GM21515 (cell line): ENCODE measurements at regions not wholly inside any gene's neighbourhood (a gene's known extent, or its start where the extent isn't known, plus 50 kb on each side); places are given as distances from the start of the nearest gene placed in this dataset.
A peak's percentile ranks its signal among the peaks of the same experiment; 100 is the strongest.
"Not testable (repeated sequence)": the region's sequence is repeated elsewhere in the genome, so short reads cannot be mapped to it uniquely, and the experiment has no call there.

Source experiments
- ATAC-seq: cut with Tn5 transposase; IDR thresholded peaks from one replicate; pipeline ENCODE4 v1.9.1; 2021; ENCODE audit not compliant: unreplicated experiment

GRCh38 chr7:101679653-101680173 is 50.6 kb upstream of the MYL10 start:
- ATAC-seq, result not testable (repeated sequence)

- no peak for ATAC-seq
Observed at GRCh38 chr7:101680406-101681145, 51.5 kb upstream of the MYL10 start.

- ATAC-seq, result no peak
Observed at GRCh38 chr7:101681170-101682007, 52.3 kb upstream of the MYL10 start.

- ATAC-seq, result no peak
Observed at GRCh38 chr7:101684983-101685330, 55.9 kb upstream of the MYL10 start.

DNA sequence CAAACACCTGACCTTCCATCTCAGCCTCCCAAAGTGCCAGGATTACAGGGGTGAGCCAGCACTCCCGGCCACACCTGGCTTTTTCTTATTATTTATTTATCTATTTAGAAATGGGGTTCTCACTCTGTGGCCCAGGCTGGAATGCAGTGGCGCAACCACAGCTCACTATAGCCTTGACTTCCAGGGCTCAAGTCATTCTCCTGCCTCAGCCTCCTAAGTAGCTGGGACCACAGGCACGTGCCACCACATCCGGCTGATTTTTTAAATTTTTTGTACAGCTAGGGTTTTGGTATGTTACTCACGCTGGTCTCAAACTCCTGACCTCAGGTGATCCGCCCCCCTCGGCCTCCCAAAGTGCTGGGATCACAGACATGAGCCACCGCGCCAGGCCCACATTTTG is 56.9 kb upstream of the MYL10 start:
- no peak for ATAC-seq

DNA sequence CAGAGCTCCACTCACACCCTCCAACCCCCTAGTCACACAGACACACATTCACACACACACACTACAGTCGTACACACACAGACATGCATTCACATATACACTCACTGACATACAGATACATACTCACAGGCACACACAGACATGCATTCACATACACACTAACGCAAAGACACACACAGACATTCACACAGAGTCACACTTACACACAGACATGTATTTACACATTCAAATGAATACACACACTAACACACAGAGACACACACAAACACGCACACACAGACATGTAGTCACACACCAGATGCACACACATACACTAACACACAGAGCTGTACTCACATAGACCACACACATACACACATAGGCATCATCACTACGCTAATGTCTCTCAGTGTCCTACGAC is 58.0 kb upstream of the MYL10 start:
- ATAC-seq, result no peak

DNA sequence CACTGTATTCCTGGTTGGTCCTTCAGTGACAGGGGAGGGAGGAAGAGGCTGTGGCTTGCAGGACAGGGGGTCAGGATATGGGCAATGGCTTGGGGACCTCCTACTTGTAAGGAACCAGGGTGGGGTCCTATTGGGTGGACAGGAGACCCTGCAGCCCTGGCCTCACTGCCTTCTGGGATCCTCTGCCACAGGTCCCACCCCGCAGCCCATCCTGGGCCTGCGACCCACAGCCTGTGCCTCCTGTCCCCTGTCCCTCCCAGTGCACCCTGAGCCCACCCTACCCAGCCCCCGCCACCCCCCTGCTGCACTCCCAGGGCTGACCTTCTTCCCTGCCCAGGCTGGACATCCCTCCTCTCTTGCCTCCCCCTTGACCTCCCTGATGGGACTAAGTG is 58.7 kb upstream of the MYL10 start:
- no peak for ATAC-seq

DNA sequence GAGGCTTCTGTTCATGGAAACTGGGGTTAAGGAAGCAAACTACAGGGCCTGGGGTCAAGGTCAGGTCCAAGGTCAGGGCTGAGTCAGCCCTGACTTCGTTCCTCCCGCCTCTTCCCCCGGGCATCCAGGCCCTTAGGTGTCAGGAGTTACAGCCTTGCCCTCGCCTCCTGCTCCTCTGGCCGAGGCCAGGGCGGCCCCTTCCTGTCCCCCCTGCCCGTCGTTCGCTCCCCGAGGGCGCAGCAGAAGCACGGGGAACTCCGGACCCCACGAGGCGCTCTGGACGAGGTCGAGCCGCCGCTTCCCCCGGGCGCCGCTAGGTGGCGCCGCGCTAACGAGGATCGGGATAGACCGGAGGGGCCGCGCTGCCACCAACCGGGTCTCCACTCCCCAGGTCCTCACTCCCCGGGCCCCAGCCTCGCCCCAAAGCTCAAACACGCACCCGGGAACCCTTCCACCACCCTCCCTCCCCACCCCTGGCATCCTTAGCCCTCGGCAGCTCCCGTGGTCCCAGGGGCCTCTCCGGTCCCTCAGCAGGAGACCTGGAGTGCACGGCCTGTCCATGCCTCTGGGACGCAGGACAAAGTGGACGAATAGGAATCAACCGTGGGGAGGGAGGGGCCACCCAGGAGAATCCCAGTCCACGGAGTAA is 59.2 kb upstream of the MYL10 start:
- ATAC-seq, result peak; percentile 71

- no peak for ATAC-seq
Observed at GRCh38 chr7:101688995-101689907, 60.2 kb upstream of the MYL10 start.

GRCh38 chr7:101690061-101690460 is 61.0 kb upstream of the MYL10 start:
- no peak for ATAC-seq

DNA sequence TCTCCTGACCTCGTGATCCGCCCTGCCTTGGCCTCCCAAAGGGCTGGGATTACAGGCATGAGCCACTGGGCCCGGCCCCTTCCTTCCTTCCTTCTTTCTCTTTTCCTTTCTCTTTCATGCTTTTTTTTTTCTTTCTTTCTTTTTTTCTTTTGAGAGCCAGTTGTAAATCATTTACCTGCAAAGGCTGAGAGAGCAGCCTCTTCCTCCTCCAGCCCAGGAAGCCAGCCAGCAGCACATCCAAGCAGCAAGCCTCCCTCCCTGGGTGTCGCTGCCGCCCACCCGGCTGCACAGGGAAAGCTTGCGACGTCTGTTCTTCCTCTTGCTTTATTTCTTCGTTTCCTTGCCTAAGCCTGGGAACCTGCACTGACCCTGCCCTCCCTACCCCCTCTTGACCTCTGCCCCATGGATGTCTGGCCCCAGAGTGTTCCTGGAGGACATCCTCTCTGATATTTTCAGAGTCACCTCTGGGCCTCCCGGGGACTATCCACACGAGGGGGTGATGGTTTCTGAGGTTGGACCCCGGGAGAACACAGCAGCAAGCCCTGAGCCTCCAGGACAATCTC is 62.8 kb upstream of the MYL10 start:
- no peak for ATAC-seq

GRCh38 chr7:101693498-101694091 is 64.5 kb upstream of the MYL10 start:
- no peak for ATAC-seq

- no peak for ATAC-seq
Observed at GRCh38 chr7:101698964-101699363, 69.9 kb upstream of the MYL10 start.

DNA sequence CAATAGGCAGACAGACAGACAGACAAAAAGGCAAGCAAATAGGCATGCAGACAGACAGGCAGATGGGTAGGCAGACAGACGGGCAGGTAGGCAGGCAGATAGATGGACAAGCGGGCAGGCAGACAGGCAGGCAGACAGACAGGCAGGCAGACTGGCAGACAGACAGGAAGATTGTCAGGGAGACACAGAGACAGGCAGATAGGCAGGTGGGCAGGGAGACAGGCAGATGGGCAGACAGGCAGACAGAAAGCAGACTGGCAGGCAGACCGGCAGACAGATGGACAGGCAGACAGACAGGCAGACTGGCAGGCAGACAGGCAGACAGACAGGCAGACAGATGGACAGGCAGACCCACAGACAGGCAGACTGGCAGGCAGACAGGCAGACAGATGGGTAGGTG is 70.3 kb upstream of the MYL10 start:
- no peak for ATAC-seq

DNA sequence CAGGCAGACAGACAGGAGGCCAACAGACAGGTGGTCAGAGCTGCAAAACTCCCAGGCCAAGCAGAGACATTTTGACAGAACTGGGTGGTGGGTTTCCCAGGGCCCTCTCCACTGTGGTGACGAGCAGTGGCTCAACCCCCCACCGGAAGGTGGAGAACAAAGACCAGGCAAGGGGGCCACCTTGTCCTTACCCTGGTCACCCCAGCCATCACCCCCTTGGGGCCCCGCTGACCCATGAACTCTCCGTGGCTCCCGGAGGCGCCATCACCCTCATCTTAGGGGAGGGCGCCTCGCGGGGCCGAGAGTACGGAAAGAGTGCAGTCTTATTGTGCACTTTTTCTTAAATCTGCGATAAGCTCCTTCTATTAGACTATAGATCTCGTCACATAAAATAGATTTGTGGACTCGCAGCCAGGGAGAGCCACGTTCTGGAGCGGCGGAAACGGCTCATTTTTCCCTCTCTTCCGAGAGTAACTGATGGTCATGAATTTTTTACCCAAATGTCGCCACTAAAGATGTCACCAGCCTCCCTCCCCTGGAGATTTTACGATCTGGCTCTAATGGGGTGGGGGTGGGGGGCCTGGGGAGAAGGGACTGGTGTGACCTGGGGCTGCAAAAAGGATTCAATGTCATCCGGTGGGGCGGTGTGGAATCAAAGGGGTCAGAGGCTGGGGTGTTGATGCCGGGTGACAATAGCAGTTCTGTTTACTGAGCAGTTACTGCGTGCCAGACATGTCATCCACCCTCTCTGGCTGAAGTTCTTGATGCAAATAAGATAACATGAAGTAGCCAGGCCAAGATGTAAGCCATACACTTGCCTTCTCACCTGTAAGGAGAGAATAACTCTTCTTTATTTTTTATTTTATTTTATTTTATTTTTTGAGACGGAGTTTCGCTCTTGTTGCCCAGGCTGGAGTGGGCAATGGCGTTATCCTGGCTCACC is 71.1 kb upstream of the MYL10 start:
- no peak for ATAC-seq

DNA sequence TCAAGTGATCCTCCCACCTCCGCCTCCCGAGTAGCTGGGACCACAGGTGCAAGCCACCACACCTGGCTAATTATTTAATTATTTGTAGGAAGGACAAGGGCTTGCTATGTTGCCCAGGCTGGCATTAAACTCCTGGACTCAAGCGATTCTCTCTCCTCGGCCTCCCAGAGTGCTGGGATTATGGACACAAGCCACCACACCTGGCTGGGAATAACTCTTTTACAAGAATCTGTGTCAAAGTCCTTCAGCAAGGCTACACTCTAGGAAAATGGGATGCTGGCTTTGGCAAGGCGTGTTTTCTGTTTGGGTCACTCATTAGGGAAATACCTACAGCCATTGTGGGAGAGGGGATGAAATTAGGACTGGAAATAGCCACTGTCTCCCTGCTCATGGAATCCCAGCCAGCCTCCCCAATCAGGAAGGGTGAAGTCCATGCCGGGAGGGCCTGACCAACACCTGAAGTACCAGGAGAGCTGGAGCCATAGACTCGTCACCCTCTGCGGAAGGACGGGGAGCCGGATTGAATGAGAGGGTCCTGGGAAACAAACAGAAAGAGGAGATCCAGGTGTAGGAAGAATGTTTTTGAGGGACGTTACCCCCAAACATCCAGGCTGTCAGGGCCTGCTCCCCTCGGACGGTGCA is 72.2 kb upstream of the MYL10 start:
- ATAC-seq, result no peak

- ATAC-seq, result no peak
Observed at GRCh38 chr7:101702362-101702850, 73.3 kb upstream of the MYL10 start.

DNA sequence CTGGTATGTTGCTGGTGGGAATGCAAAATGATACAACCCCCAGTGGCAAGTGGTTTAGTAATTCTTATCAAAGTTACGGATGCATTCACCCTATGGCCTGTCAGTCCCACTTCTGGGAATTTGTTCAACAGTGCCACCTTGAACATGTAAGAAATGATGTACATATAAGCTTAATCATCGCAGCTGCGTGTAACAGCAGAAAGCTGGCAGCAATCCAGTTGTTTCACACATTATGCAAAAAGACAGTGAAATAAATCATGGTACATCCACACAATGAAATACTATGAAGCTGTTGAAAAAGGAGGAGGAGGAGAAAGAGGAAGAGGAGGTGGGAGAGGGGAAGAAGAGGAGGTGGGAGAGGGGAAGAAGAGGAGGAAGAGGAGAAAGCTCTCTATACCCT is 76.2 kb upstream of the MYL10 start:
- ATAC-seq, result no peak
